ENCODE measurements at regions not wholly inside any gene's neighbourhood (a gene's known extent, or its start where the extent isn't known, plus 50 kb on each side); places are given as distances from the start of the nearest gene placed in this dataset.

DNA sequence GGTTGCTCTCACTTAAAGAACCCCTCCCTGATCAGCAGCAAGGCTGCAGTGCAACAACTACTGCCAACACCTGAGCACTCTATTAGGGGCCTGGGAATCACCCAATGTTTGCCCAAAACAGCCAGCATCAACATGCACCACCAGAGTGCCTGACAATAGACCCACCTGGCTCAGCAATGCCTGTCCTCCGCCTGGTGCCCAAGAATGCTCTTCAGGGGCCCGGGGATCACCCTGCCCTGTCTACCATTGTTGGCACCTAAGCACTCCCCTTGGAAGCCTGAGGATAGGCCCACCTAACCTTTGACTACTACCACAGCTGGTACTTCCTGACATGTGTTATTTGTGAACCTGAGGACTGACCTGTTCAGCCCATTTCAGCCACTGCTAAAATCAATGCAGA lies 1363.1 kb upstream of the PRR20A start:
- no peak for TF ChIP-seq EZH2 (IDR thresholded peaks at IDR 0.05; ENCODE audit: borderline replicate concordance, low read depth, low read length, poor library complexity, severe bottlenecking)
- TF ChIP-seq, protein P1, sequence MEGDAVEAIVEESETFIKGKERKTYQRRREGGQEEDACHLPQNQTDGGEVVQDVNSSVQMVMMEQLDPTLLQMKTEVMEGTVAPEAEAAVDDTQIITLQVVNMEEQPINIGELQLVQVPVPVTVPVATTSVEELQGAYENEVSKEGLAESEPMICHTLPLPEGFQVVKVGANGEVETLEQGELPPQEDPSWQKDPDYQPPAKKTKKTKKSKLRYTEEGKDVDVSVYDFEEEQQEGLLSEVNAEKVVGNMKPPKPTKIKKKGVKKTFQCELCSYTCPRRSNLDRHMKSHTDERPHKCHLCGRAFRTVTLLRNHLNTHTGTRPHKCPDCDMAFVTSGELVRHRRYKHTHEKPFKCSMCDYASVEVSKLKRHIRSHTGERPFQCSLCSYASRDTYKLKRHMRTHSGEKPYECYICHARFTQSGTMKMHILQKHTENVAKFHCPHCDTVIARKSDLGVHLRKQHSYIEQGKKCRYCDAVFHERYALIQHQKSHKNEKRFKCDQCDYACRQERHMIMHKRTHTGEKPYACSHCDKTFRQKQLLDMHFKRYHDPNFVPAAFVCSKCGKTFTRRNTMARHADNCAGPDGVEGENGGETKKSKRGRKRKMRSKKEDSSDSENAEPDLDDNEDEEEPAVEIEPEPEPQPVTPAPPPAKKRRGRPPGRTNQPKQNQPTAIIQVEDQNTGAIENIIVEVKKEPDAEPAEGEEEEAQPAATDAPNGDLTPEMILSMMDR (conservative IDR thresholded peaks at IDR 0.05; ENCODE audit: low read depth, low read length): no peak
